Esophagus squamous epithelium (tissue), 4 donors: ENCODE measurements at regions not wholly inside any gene's neighbourhood (a gene's known extent, or its start where the extent isn't known, plus 50 kb on each side); places are given as distances from the start of the nearest gene placed in this dataset.

Experiments used
- POLR2A ChIP-seq, 4 donors: fragments of 450-650 bp; IDR thresholded peaks; one replicate each; pipeline ENCODE4 v1.6.1; 2017; ENCODE audit warnings: antibody characterized with exemption in 4 of 4, mild to moderate bottlenecking in 4 of 4, moderate library complexity in 3 of 4
- TF ChIP-seq, protein P1 (sequence below), 6 experiments: fragments of 450-650 bp in 4 of 6; fragments of 200-600 bp in 2 of 6; sonication (generic) in 2 of 6; IDR thresholded peaks; one replicate each; pipeline ENCODE4 v1.5.1; 2016 to 2019; ENCODE audit warnings: antibody characterized with exemption in 6 of 6, mild to moderate bottlenecking in 4 of 6, moderate library complexity in 4 of 6

DNA sequence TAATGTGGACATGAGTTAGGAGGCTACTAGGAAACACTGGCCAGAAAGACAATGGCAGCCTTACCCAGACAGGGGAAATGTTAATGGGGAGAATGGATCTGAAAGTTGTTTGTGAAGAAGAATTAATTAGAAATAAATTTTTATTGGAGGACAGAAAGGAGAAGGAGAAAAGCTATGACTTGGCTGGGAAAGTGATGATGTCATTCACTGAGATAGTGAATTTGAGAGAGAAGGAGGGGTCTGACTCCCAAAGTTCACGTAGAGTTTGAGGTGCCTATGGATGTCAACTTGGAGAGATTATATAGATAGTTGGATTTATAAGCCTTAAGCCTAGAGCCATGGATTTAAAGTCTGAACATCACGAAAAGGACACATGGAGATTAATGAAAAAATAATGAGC, 144.6 kb upstream of the ZNF521 start:
- TF ChIP-seq, protein P1, sequence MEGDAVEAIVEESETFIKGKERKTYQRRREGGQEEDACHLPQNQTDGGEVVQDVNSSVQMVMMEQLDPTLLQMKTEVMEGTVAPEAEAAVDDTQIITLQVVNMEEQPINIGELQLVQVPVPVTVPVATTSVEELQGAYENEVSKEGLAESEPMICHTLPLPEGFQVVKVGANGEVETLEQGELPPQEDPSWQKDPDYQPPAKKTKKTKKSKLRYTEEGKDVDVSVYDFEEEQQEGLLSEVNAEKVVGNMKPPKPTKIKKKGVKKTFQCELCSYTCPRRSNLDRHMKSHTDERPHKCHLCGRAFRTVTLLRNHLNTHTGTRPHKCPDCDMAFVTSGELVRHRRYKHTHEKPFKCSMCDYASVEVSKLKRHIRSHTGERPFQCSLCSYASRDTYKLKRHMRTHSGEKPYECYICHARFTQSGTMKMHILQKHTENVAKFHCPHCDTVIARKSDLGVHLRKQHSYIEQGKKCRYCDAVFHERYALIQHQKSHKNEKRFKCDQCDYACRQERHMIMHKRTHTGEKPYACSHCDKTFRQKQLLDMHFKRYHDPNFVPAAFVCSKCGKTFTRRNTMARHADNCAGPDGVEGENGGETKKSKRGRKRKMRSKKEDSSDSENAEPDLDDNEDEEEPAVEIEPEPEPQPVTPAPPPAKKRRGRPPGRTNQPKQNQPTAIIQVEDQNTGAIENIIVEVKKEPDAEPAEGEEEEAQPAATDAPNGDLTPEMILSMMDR (IDR thresholded peaks at IDR 0.05) = no peak
- no peak for TF ChIP-seq POLR2A (IDR thresholded peaks at IDR 0.05)
